H9 (cell line): ENCODE measurements at regions not wholly inside any gene's neighbourhood (a gene's known extent, or its start where the extent isn't known, plus 50 kb on each side); places are given as distances from the start of the nearest gene placed in this dataset.

ENCODE experiments used
- DNase-seq: peaks from one replicate; pipeline ENCODE4 v3.0.0-alpha.2; 2017
- H2AFZ ChIP-seq: one replicate; pipeline ENCODE4 v1.6.1; 2013; ENCODE audit warnings: mild to moderate bottlenecking, low read length, control low read depth, moderate library complexity
- H2AK5ac ChIP-seq: 2 replicates; pipeline ENCODE4 v1.6.1; 2013; ENCODE audit warnings: low read length, control low read depth, mixed read lengths; ENCODE audit not compliant: insufficient read length
- H2BK120ac ChIP-seq: one replicate; pipeline ENCODE4 v1.6.1; 2013; ENCODE audit warnings: low read depth, mild to moderate bottlenecking, low read length, control low read depth, inconsistent platforms; ENCODE audit not compliant: poor library complexity, severe bottlenecking
- H2BK12ac ChIP-seq: 2 replicates; pipeline ENCODE4 v1.6.1; 2013; ENCODE audit warnings: low read length, control low read depth, mixed read lengths, low read depth; ENCODE audit not compliant: insufficient read length
- H2BK15ac ChIP-seq: 2 replicates; pipeline ENCODE4 v1.6.1; 2013; ENCODE audit warnings: low read depth, low read length, control low read depth
- H2BK20ac ChIP-seq: one replicate; pipeline ENCODE4 v1.6.1; 2013; ENCODE audit warnings: low read depth, mild to moderate bottlenecking, low read length, control low read depth, inconsistent platforms; ENCODE audit not compliant: poor library complexity, severe bottlenecking
- H2BK5ac ChIP-seq: 2 replicates; pipeline ENCODE4 v1.6.1; 2013; ENCODE audit warnings: low read length, control low read depth, mixed read lengths; ENCODE audit not compliant: insufficient read length
- H3K14ac ChIP-seq: 2 replicates; pipeline ENCODE4 v1.6.1; 2013; ENCODE audit warnings: low read length, control low read depth; ENCODE audit not compliant: insufficient read depth
- H3K18ac ChIP-seq: 2 replicates; pipeline ENCODE4 v1.6.1; 2013; ENCODE audit warnings: low read depth, mild to moderate bottlenecking, mixed read lengths, low read length, control low read depth; ENCODE audit not compliant: insufficient read length
- H3K23ac ChIP-seq: 2 replicates; pipeline ENCODE4 v1.6.1; 2013; ENCODE audit warnings: low read length, control low read depth, mixed read lengths, low read depth; ENCODE audit not compliant: insufficient read length
- H3K23me2 ChIP-seq: 2 replicates; pipeline ENCODE4 v1.6.1; 2013; ENCODE audit warnings: low read depth, mild to moderate bottlenecking, mixed read lengths, low read length, control low read depth; ENCODE audit not compliant: insufficient read length, poor library complexity, severe bottlenecking
- H3K27ac ChIP-seq: 2 replicates; pipeline ENCODE4 v1.5.1; 2013; ENCODE audit warnings: low read length, control low read depth, mixed read lengths, low read depth; ENCODE audit not compliant: insufficient read length
- H3K27me3 ChIP-seq: 2 replicates; pipeline ENCODE4 v1.6.1; 2013; ENCODE audit warnings: low read length, control low read depth, inconsistent platforms; ENCODE audit not compliant: insufficient read depth
- H3K4ac ChIP-seq: 2 replicates; pipeline ENCODE4 v1.6.1; 2013; ENCODE audit warnings: low read depth, mild to moderate bottlenecking, control low read depth, inconsistent platforms, low read length, moderate library complexity
- H3K4me1 ChIP-seq: 2 replicates; pipeline ENCODE4 v1.6.1; 2013; ENCODE audit warnings: low read length, control low read depth, inconsistent platforms; ENCODE audit not compliant: insufficient read depth
- H3K4me2 ChIP-seq: 2 replicates; pipeline ENCODE4 v1.6.1; 2013; ENCODE audit warnings: low read length, control low read depth, mixed read lengths; ENCODE audit not compliant: insufficient read length, insufficient read depth
- H3K56ac ChIP-seq: 2 replicates; pipeline ENCODE4 v1.6.1; 2013; ENCODE audit warnings: low read depth, mild to moderate bottlenecking, mixed read lengths, low read length, control low read depth; ENCODE audit not compliant: insufficient read length
- H3K79me1 ChIP-seq: 2 replicates; pipeline ENCODE4 v1.6.1; 2013; ENCODE audit warnings: low read depth, mild to moderate bottlenecking, moderate library complexity, low read length, control low read depth, inconsistent platforms; ENCODE audit not compliant: insufficient read depth, poor library complexity, severe bottlenecking
- H3K79me2 ChIP-seq: 2 replicates; pipeline ENCODE4 v1.6.1; 2013; ENCODE audit warnings: low read length, control low read depth, inconsistent platforms; ENCODE audit not compliant: insufficient read depth
- H3K9ac ChIP-seq: 2 replicates; pipeline ENCODE4 v1.6.1; 2013; ENCODE audit warnings: low read length, control low read depth, mixed read lengths; ENCODE audit not compliant: insufficient read length; ENCODE audit errors: extremely low read depth
- H3K9me3 ChIP-seq: one replicate; pipeline ENCODE4 v1.6.1; 2013; ENCODE audit warnings: low read depth, low read length, inconsistent platforms; ENCODE audit not compliant: control insufficient read depth
- H3T11ph ChIP-seq: one replicate; pipeline ENCODE4 v1.6.1; 2013; ENCODE audit warnings: mild to moderate bottlenecking, low read length, control low read depth, inconsistent platforms
- H4K20me1 ChIP-seq: one replicate; pipeline ENCODE4 v1.6.1; 2013; ENCODE audit not compliant: control insufficient read depth, insufficient read length, insufficient read depth
- H4K5ac ChIP-seq: 2 replicates; pipeline ENCODE4 v1.6.1; 2013; ENCODE audit warnings: low read depth, mild to moderate bottlenecking, mixed read lengths, low read length, control low read depth; ENCODE audit not compliant: insufficient read length
- H4K8ac ChIP-seq: replicated peaks from 2 replicates; pipeline ENCODE4 v1.6.1; 2013; ENCODE audit warnings: low read length, control low read depth, mixed read lengths, low read depth; ENCODE audit not compliant: insufficient read length
- H4K91ac ChIP-seq: 2 replicates; pipeline ENCODE4 v1.6.1; 2013; ENCODE audit warnings: low read depth, mild to moderate bottlenecking, moderate library complexity, mixed read lengths, low read length, control low read depth; ENCODE audit not compliant: insufficient read length
- H3K27ac Mint-ChIP-seq, 3 experiments: 2 replicates in 2 of 3; 3 replicates in 1 of 3; pipeline ENCODE4 v1.8.0; 2020 to 2021; ENCODE audit warnings: mixed read lengths in 3 of 3, mild to moderate bottlenecking in 1 of 3, moderate library complexity in 1 of 3
- H3K27me3 Mint-ChIP-seq: 2 replicates; pipeline ENCODE4 v1.8.0; 2021; ENCODE audit warnings: low read depth, mild to moderate bottlenecking, moderate library complexity, mixed read lengths
- H3K36me3 Mint-ChIP-seq, 3 experiments: 2 replicates in 2 of 3; 3 replicates in 1 of 3; pipeline ENCODE4 v1.8.0; 2020 to 2021; ENCODE audit warnings: low read depth in 3 of 3, mixed read lengths in 3 of 3; ENCODE audit not compliant: insufficient read depth in 1 of 3
- H3K4me1 Mint-ChIP-seq, 2 experiments: 2 replicates each; pipeline ENCODE4 v1.8.0; 2020; ENCODE audit warnings: mixed read lengths in 2 of 2
- H3K4me3 Mint-ChIP-seq, 2 experiments: 2 replicates in 1 of 2; 3 replicates in 1 of 2; pipeline ENCODE4 v1.8.0; 2020 to 2021; ENCODE audit warnings: mild to moderate bottlenecking in 2 of 2, mixed read lengths in 2 of 2, moderate library complexity in 1 of 2
- H3K9me3 Mint-ChIP-seq, 2 experiments: 2 replicates in 1 of 2; 3 replicates in 1 of 2; pipeline ENCODE4 v1.8.0; 2020; ENCODE audit warnings: mild to moderate bottlenecking in 2 of 2, mixed read lengths in 2 of 2, moderate library complexity in 1 of 2
- WGBS: extraction: QIAGEN DNeasy Blood & Tissue Kit; methylation state at CpG from one replicate; pipeline ENCODE4 v1.1.7; 2013; ENCODE audit warnings: missing lambda C conversion rate, low lambda C conversion rate, mixed read lengths; ENCODE audit not compliant: insufficient read length; ENCODE audit errors: extremely low coverage; 5-methylcytosine and 5-hydroxymethylcytosine counted together
- TF ChIP-seq, protein P1 (sequence below): fragments of 200-600 bp; sonication (generic); conservative IDR thresholded peaks from 3 replicates; pipeline ENCODE4 v1.8.0; 2021; ENCODE audit warnings: antibody characterized with exemption, mild to moderate bottlenecking

DNA sequence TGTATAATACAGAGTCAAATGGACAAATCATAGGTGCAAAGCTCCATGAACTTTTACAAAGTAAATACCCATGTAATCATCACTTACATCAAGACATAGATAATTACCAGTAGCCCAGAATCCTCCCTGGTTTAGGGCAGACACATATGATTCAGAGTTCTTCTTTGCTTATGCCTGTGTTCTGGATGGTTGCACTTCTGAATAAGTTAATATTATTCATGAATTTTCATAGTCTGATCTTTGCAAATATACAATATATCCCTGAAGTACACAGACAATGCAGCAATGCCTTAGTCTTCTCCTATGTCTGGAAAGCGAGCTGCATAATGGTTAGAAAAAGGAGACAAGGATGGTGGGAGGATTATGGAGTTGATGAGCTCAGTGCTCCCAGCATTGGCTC lies 122.4 kb upstream of the PLXNA2 start:
- no peak overlapping the region for H3K27ac Mint-ChIP-seq

More for the DNA sequence above, 122.4 kb upstream of the PLXNA2 start:
- no peaks in the 10 kb centered on the region for H3K9me3 ChIP-seq
- Mint-ChIP-seq H3K36me3 (no peaks in the 10 kb centered on the region; a peak in 1 of 7 replicates), H3K27me3 (no peaks in the 10 kb centered on the region; the same call in none of the 2 replicates), H3K9me3 (no peaks in the 10 kb centered on the region), H3K4me1 (peaks cover 0 to 4% of the 10 kb centered on the region in 2 experiments; a peak in 2 of 4 replicates), H3K4me3 (no peak overlapping the region)
- TF ChIP-seq, protein P1, sequence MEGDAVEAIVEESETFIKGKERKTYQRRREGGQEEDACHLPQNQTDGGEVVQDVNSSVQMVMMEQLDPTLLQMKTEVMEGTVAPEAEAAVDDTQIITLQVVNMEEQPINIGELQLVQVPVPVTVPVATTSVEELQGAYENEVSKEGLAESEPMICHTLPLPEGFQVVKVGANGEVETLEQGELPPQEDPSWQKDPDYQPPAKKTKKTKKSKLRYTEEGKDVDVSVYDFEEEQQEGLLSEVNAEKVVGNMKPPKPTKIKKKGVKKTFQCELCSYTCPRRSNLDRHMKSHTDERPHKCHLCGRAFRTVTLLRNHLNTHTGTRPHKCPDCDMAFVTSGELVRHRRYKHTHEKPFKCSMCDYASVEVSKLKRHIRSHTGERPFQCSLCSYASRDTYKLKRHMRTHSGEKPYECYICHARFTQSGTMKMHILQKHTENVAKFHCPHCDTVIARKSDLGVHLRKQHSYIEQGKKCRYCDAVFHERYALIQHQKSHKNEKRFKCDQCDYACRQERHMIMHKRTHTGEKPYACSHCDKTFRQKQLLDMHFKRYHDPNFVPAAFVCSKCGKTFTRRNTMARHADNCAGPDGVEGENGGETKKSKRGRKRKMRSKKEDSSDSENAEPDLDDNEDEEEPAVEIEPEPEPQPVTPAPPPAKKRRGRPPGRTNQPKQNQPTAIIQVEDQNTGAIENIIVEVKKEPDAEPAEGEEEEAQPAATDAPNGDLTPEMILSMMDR: no peak
- DNase-seq: no peak
- H2BK12ac ChIP-seq: no peak overlapping the region
- no peak overlapping the region for H2BK120ac ChIP-seq
- no peak overlapping the region for H3K27ac ChIP-seq
- H3K23ac ChIP-seq: no peak overlapping the region
- no peak overlapping the region for H3K56ac ChIP-seq
- no peak overlapping the region for H2AFZ ChIP-seq
- H2AK5ac ChIP-seq: no peak overlapping the region
- H3K79me2 ChIP-seq: no peaks in the 10 kb centered on the region
- H3K4me1 ChIP-seq: no peaks in the 10 kb centered on the region
- no peak overlapping the region for H2BK15ac ChIP-seq
- no peaks in the 10 kb centered on the region for H3K23me2 ChIP-seq
- no peak overlapping the region for H3K18ac ChIP-seq
- H4K91ac ChIP-seq: no peak overlapping the region
- H3K14ac ChIP-seq: no peak overlapping the region
- H3K27me3 ChIP-seq: no peaks in the 10 kb centered on the region
- H3K79me1 ChIP-seq: no peaks in the 10 kb centered on the region
- no peak overlapping the region for H3K9ac ChIP-seq
- no CpG with 5 or more reads among the region's 1 CpG for WGBS
- no peak overlapping the region for H4K8ac ChIP-seq
- H3K4ac ChIP-seq: no peak overlapping the region
- H2BK5ac ChIP-seq: no peak overlapping the region
- H4K5ac ChIP-seq: no peak overlapping the region
- no peaks in the 10 kb centered on the region for H4K20me1 ChIP-seq
- H2BK20ac ChIP-seq: no peak overlapping the region
- no peak overlapping the region for H3K4me2 ChIP-seq
- H3T11ph ChIP-seq: no peak overlapping the region
